NCI-H526 (cell line): ENCODE measurements at regions not wholly inside any gene's neighbourhood (a gene's known extent, or its start where the extent isn't known, plus 50 kb on each side); places are given as distances from the start of the nearest gene placed in this dataset.

ENCODE experiments used
- DNase-seq, 2 experiments: peaks; one replicate each; lab custom pipeline; 2025; lab: John Stamatoyannopoulos, UW

GRCh38 chr20:63128367-63128766 is 87.6 kb downstream of the YTHDF1 start:
- DNase-seq = no peak

GRCh38 chr20:63127700-63128364 is 88.1 kb downstream of the YTHDF1 start:
- DNase-seq = no peak

- DNase-seq = no peak
Measured at GRCh38 chr20:63126876-63127699, 88.8 kb downstream of the YTHDF1 start.

- DNase-seq = no peak
Measured at GRCh38 chr20:63125838-63126601, 89.9 kb downstream of the YTHDF1 start.

GRCh38 chr20:63125581-63125837 is 90.4 kb downstream of the YTHDF1 start:
- DNase-seq = no peak

- DNase-seq = no peak
Measured at GRCh38 chr20:63124782-63125580, 91.0 kb downstream of the YTHDF1 start.

- no peak for DNase-seq
Measured at GRCh38 chr20:63124092-63124781, 91.7 kb downstream of the YTHDF1 start.

- no peak for DNase-seq
Measured at GRCh38 chr20:63123331-63123741, 92.6 kb downstream of the YTHDF1 start.

GRCh38 chr20:63122626-63123025 is 93.3 kb downstream of the YTHDF1 start:
- DNase-seq = no peak

- no peak for DNase-seq
Measured at GRCh38 chr20:63121749-63122405, 94.1 kb downstream of the YTHDF1 start.

- DNase-seq = no peak
Measured at GRCh38 chr20:63121246-63121645, 94.7 kb downstream of the YTHDF1 start.

GRCh38 chr20:63120808-63121090 is 95.2 kb downstream of the YTHDF1 start:
- DNase-seq = no peak

- DNase-seq = no peak
Measured at GRCh38 chr20:63119963-63120807, 95.7 kb downstream of the YTHDF1 start.

- DNase-seq = no peak
Measured at GRCh38 chr20:63119121-63119962, 96.6 kb downstream of the YTHDF1 start.

GRCh38 chr20:63118303-63119120 is 97.4 kb downstream of the YTHDF1 start:
- DNase-seq = no peak

- no peak for DNase-seq
Measured at GRCh38 chr20:63117661-63118302, 98.1 kb downstream of the YTHDF1 start.

- peak in 1 of 2 experiments; percentile 35 for DNase-seq
Measured at GRCh38 chr20:63117151-63117550, 98.8 kb downstream of the YTHDF1 start.
